IMR-90 (cell line): ENCODE measurements at regions not wholly inside any gene's neighbourhood (a gene's known extent, or its start where the extent isn't known, plus 50 kb on each side); places are given as distances from the start of the nearest gene placed in this dataset.

Source experiments
- CTCF ChIP-seq: conservative IDR thresholded peaks from 2 replicates; pipeline ENCODE4 v1.5.1; 2012; ENCODE audit warnings: mild to moderate bottlenecking, low read depth, low read length, improper control_type of control experiment
- ELK1 ChIP-seq: fragments of 150-350 bp; IDR thresholded peaks from 2 replicates; pipeline ENCODE4 v1.6.1; 2016; ENCODE audit warnings: low read depth, mild to moderate bottlenecking, low read length, moderate library complexity, borderline replicate concordance
- NFE2L2 ChIP-seq: fragments of 150-350 bp; IDR thresholded peaks from 2 replicates; pipeline ENCODE4 v1.6.1; 2016; ENCODE audit warnings: low read depth, mild to moderate bottlenecking, low read length
- POLR2A ChIP-seq: IDR thresholded peaks from 2 replicates; pipeline ENCODE4 v1.6.1; 2012; ENCODE audit warnings: mild to moderate bottlenecking, low read depth, low read length
- RAD21 ChIP-seq: IDR thresholded peaks from 2 replicates; pipeline ENCODE4 v1.6.1; 2012; ENCODE audit warnings: low read length, improper control_type of control experiment
- RFX5 ChIP-seq: IDR thresholded peaks from 2 replicates; pipeline ENCODE4 v1.8.0; 2012; ENCODE audit warnings: low read depth, mild to moderate bottlenecking, low read length, moderate library complexity
- SMC3 ChIP-seq: fragments of 150-350 bp; IDR thresholded peaks from 2 replicates; pipeline ENCODE4 v1.6.1; 2016; ENCODE audit warnings: low read depth, mild to moderate bottlenecking, antibody characterized with exemption, low read length, moderate library complexity

GRCh38 chr6:81289229-81289628 lies 463.3 kb downstream of the TENT5A start:
- TF ChIP-seq CTCF (no peak), ELK1 (no peak), RAD21 (no peak), NFE2L2 (no peak), POLR2A (no peak), SMC3 (no peak), RFX5 (no peak)
